ENCODE measurements at regions not wholly inside any gene's neighbourhood (a gene's known extent, or its start where the extent isn't known, plus 50 kb on each side); places are given as distances from the start of the nearest gene placed in this dataset.

DNA sequence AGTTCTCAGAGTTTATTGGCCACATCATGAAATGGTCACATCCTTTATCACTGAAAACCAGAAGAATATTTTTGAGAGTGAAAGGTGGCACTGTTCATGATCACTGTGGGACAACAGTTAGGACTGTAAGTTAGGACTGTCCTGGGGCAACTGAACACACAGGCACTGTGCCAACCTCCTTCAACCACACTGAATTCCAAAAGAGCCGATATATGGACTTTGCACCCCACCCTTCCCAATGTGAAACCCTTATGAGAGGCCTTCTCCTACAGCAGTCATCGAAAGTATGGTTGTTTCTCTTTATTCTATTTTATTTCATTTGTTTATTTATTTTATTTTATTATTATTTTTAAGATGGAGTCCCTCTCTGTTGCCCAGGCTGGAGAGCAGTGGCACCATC, 353.5 kb downstream of the TOX3 start:
- ChIA-PET POLR2A (no interaction called here), CTCF (interaction anchor here (4.7 kb wide), 1 partner anchor 719 kb away, joined by 39 read pairs; no protein-coding TSS in a partner anchor)
- Histone ChIP-seq H3K27me3 (ENCODE audit: control insufficient read depth, insufficient read depth, low read length) (no peaks in the 10 kb centered on the region), H3K4me3 (ENCODE audit: low read depth, low read length) (no peak overlapping the region), H3K9me3 (ENCODE audit: control insufficient read depth, insufficient read depth, low read length) (no peaks in the 10 kb centered on the region), H3K27ac (ENCODE audit: low read depth, low read length) (no peak overlapping the region)
- DNase-seq (ENCODE audit: low read depth, low spot score), result no peak
- TF ChIP-seq, protein P1, sequence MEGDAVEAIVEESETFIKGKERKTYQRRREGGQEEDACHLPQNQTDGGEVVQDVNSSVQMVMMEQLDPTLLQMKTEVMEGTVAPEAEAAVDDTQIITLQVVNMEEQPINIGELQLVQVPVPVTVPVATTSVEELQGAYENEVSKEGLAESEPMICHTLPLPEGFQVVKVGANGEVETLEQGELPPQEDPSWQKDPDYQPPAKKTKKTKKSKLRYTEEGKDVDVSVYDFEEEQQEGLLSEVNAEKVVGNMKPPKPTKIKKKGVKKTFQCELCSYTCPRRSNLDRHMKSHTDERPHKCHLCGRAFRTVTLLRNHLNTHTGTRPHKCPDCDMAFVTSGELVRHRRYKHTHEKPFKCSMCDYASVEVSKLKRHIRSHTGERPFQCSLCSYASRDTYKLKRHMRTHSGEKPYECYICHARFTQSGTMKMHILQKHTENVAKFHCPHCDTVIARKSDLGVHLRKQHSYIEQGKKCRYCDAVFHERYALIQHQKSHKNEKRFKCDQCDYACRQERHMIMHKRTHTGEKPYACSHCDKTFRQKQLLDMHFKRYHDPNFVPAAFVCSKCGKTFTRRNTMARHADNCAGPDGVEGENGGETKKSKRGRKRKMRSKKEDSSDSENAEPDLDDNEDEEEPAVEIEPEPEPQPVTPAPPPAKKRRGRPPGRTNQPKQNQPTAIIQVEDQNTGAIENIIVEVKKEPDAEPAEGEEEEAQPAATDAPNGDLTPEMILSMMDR (IDR thresholded peaks at IDR 0.05; ENCODE audit: low read depth, low read length), result no peak

DNA sequence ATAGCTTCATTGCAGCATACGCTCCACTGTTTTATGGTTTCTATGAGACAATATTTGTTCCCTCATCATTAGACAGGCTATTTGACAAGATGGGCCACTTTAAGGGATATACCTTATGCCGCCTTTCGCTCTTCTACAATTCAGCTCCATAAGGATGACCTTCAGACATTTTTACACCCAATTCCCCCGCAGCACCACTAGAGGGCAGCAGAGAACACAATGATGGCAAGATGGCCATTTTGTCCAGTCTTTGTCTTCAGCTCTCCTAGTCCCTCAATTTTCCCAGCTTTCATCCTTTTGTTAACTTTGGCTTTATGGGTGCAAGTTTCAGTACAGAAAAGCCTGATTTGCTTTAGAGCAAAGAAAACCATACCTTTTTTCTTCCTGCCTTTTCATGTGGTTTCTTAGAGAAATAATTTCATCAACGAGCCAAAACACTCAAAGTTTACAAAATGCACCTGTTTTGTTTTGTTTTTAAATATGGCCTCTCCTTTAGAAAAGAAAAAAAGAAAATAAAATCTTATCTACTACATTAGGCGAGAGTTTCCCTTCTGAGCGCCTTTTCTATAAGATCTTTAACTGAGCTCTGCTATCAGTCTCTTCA, 355.3 kb downstream of the TOX3 start:
- CTCF ChIA-PET, result interaction anchor here (0.5 to 4.7 kb wide), 36 partner anchors 9 to 1356 kb away, joined by 3 to 57 read pairs (median 4); no protein-coding TSS in a partner anchor
- H3K27me3 ChIP-seq (ENCODE audit: control insufficient read depth, insufficient read depth, low read length), result no peaks in the 10 kb centered on the region
- peak; percentile 36 for DNase-seq (ENCODE audit: low read depth, low spot score)
- TF ChIP-seq, protein P1 (IDR thresholded peaks at IDR 0.05; ENCODE audit: low read depth, low read length), result peak; percentile 96
- POLR2A ChIA-PET, result no interaction called here
- H3K9me3 ChIP-seq (ENCODE audit: control insufficient read depth, insufficient read depth, low read length), result no peaks in the 10 kb centered on the region
- H3K27ac ChIP-seq (ENCODE audit: low read depth, low read length), result no peak overlapping the region
- no peak overlapping the region for H3K4me3 ChIP-seq (ENCODE audit: low read depth, low read length)

DNA sequence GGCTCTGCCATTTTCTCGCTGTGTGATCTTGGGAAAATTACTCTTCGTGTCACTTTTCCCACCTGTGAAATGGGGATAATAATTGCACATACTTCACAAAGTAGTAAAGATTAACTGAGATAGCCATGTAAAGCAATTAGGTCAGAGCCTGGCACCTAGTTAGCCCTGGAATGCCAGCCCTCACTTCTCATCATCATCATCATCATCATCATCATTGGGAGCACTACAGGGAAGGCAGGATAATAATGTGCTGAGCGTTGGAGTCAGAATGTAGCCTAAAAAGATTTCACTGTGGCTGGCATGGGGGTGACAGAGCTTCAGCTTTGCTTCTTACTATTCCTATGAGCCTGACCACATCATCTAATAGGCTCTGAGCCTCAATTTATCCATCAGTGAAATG, 362.6 kb downstream of the TOX3 start:
- TF ChIP-seq, protein P1 (IDR thresholded peaks at IDR 0.05; ENCODE audit: low read depth, low read length), result no peak
- ChIA-PET CTCF (no interaction called here), POLR2A (no interaction called here)
- 0 out of 2 replicates have a peak, but pooled peaks cover 4% of the 10 kb centered on the region for H3K9me3 ChIP-seq (ENCODE audit: control insufficient read depth, insufficient read depth, low read length)
- no peak overlapping the region for H3K27ac ChIP-seq (ENCODE audit: low read depth, low read length)
- H3K27me3 ChIP-seq (ENCODE audit: control insufficient read depth, insufficient read depth, low read length), result no peaks in the 10 kb centered on the region
- DNase-seq (ENCODE audit: low read depth, low spot score), result no peak
- no peak overlapping the region for H3K4me3 ChIP-seq (ENCODE audit: low read depth, low read length)

DNA sequence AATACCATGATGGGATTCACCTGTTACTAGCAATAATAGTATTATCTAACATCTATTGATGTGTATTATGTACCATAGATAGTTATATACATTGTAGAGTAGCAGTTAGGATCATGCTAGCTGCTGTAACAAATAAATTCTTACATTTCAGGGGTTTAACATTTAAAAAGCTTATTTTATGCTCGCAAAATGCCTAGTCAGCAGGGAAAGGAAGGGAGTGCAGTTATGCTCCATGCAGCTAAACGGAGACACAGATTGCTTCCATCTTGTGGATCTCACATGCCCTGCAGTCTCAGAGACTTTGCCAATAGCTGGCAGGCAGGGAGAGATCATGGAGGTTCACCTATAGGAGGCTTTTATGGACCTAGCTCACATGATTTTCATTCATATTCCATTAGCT, 364.1 kb downstream of the TOX3 start:
- no peak for DNase-seq (ENCODE audit: low read depth, low spot score)
- Histone ChIP-seq H3K27me3 (ENCODE audit: control insufficient read depth, insufficient read depth, low read length) (no peaks in the 10 kb centered on the region), H3K4me3 (ENCODE audit: low read depth, low read length) (no peak overlapping the region), H3K27ac (ENCODE audit: low read depth, low read length) (no peak overlapping the region), H3K9me3 (ENCODE audit: control insufficient read depth, insufficient read depth, low read length) (0 out of 2 replicates have a peak, but pooled peaks cover 4% of the 10 kb centered on the region)
- TF ChIP-seq, protein P1 (IDR thresholded peaks at IDR 0.05; ENCODE audit: low read depth, low read length), result no peak
- POLR2A ChIA-PET, result no interaction called here
- CTCF ChIA-PET, result interaction anchor here (0.9 kb wide), 1 partner anchor 9 kb away, joined by 4 read pairs; no protein-coding TSS in a partner anchor

DNA sequence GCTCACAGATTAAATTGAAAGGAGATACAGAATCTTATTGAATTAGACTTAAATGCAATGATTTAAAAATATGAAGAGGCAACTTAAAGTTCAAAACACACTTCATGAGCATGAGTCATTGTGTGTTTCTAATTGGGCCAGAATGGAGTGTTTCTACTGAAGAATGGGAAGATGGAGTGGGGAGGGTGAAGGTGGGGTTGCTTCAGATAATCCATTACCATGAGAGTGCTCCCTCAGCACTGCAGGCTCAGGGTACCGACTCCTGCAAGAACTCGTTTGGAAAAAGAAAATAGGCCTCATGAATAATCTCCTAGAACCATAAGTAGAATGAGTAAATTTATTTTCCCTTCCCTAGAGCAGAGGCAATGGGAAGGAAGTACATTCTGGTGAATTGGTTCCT, 372.8 kb downstream of the TOX3 start:
- Histone ChIP-seq H3K27ac (ENCODE audit: low read depth, low read length) (no peak overlapping the region), H3K9me3 (ENCODE audit: control insufficient read depth, insufficient read depth, low read length) (no peaks in the 10 kb centered on the region), H3K4me3 (ENCODE audit: low read depth, low read length) (no peak overlapping the region), H3K27me3 (ENCODE audit: control insufficient read depth, insufficient read depth, low read length) (no peaks in the 10 kb centered on the region)
- TF ChIP-seq, protein P1 (IDR thresholded peaks at IDR 0.05; ENCODE audit: low read depth, low read length), result no peak
- POLR2A ChIA-PET, result no interaction called here
- DNase-seq (ENCODE audit: low read depth, low spot score), result no peak
- CTCF ChIA-PET, result no interaction called here
